IMR-90 (cell line): ENCODE measurements at regions not wholly inside any gene's neighbourhood (a gene's known extent, or its start where the extent isn't known, plus 50 kb on each side); places are given as distances from the start of the nearest gene placed in this dataset.
A peak's percentile ranks its signal among the peaks of the same experiment; 100 is the strongest.

Source experiments
- ATAC-seq: fragments of 200-7000 bp; cut with Tn5 transposase; 2 replicates; pipeline ENCODE4 v1.9.1; 2020; ENCODE audit warnings: low read depth, mild to moderate bottlenecking, moderate library complexity
- BruUV-seq: library from RNA; stranded (reverse); fragments of 400-500 nt; replicated peaks from 2 replicates; lab custom pipeline; 2021; lab: Mats Ljungman, UMichigan
- CTCF ChIA-PET: fragments of 300-600 bp; formaldehyde crosslinking; extraction: SDS; loops from one replicate; lab custom pipeline; 2021; ENCODE audit warnings: antibody characterized with exemption; lab: Yijun Ruan, JAX
- POLR2A ChIA-PET: fragments of 300-600 bp; sonication (Branson Sonifier 250); formaldehyde crosslinking; loops from one replicate; lab custom pipeline; 2022; ENCODE audit warnings: antibody characterized with exemption; ENCODE audit not compliant: unreplicated experiment; lab: Charles Lee
- DNase-seq: peaks from one replicate; pipeline ENCODE4 v3.0.0; 2013
- H2AFZ ChIP-seq: replicated peaks from 2 replicates; pipeline ENCODE3; 2013; ENCODE audit warnings: low read length, mild to moderate bottlenecking; ENCODE audit not compliant: poor library complexity
- H2AK5ac ChIP-seq: 2 replicates; pipeline ENCODE4 v1.6.1; 2013; ENCODE audit warnings: low read depth, low read length, inconsistent platforms
- H2AK9ac ChIP-seq: replicated peaks from 2 replicates; pipeline ENCODE3; 2013; ENCODE audit warnings: mild to moderate bottlenecking, low read depth, low read length, moderate library complexity; ENCODE audit not compliant: poor library complexity
- H2BK120ac ChIP-seq: 2 replicates; pipeline ENCODE4 v1.6.1; 2013; ENCODE audit warnings: low read depth, low read length, inconsistent platforms
- H2BK15ac ChIP-seq: 3 replicates; pipeline ENCODE4 v1.6.1; 2013; ENCODE audit warnings: low read depth, low read length, inconsistent platforms
- H2BK20ac ChIP-seq: 2 replicates; pipeline ENCODE4 v1.6.1; 2013; ENCODE audit warnings: low read depth, mild to moderate bottlenecking, inconsistent platforms, low read length, moderate library complexity
- H2BK5ac ChIP-seq: 2 replicates; pipeline ENCODE4 v1.6.1; 2013; ENCODE audit warnings: mild to moderate bottlenecking, low read depth, low read length, inconsistent platforms; ENCODE audit not compliant: poor library complexity, severe bottlenecking
- H3K14ac ChIP-seq: replicated peaks from 2 replicates; pipeline ENCODE4 v1.6.1; 2013; ENCODE audit warnings: low read depth, low read length, inconsistent platforms
- H3K18ac ChIP-seq: 2 replicates; pipeline ENCODE4 v1.6.1; 2013; ENCODE audit warnings: low read depth, low read length, control low read depth
- H3K23ac ChIP-seq: 2 replicates; pipeline ENCODE4 v1.6.1; 2013; ENCODE audit warnings: low read depth, low read length, inconsistent platforms
- H3K27ac ChIP-seq: 2 replicates; pipeline ENCODE4 v1.5.1; 2013; ENCODE audit warnings: mild to moderate bottlenecking, control low read depth, low read length; ENCODE audit not compliant: insufficient read depth
- H3K27me3 ChIP-seq: 2 replicates; pipeline ENCODE4 v1.6.1; 2013; ENCODE audit warnings: low read length; ENCODE audit not compliant: control insufficient read depth, insufficient read depth
- H3K36me3 ChIP-seq: 2 replicates; pipeline ENCODE4 v1.6.1; 2013; ENCODE audit warnings: low read length, mixed read lengths; ENCODE audit not compliant: control insufficient read depth, insufficient read depth
- H3K4ac ChIP-seq: 2 replicates; pipeline ENCODE4 v1.6.1; 2013; ENCODE audit warnings: low read depth, low read length, inconsistent platforms
- H3K4me1 ChIP-seq: 2 replicates; pipeline ENCODE4 v1.6.1; 2013; ENCODE audit warnings: low read length, mixed read lengths; ENCODE audit not compliant: control insufficient read depth, insufficient read depth
- H3K4me2 ChIP-seq: 2 replicates; pipeline ENCODE4 v1.6.1; 2013; ENCODE audit warnings: low read depth, mild to moderate bottlenecking, control low read depth, low read length, moderate library complexity
- H3K4me3 ChIP-seq: 2 replicates; pipeline ENCODE4 v1.5.1; 2013; ENCODE audit warnings: low read depth, mild to moderate bottlenecking, control low read depth, low read length, moderate library complexity; ENCODE audit not compliant: insufficient read depth
- H3K56ac ChIP-seq: 2 replicates; pipeline ENCODE4 v1.6.1; 2013; ENCODE audit warnings: low read length, inconsistent platforms; ENCODE audit not compliant: insufficient read depth; ENCODE audit errors: extremely low read depth
- H3K79me1 ChIP-seq, 2 experiments: 2 replicates each; pipeline ENCODE4 v1.6.1; 2013; ENCODE audit warnings: low read length in 2 of 2, inconsistent platforms in 1 of 2, low read depth in 1 of 2
- H3K9ac ChIP-seq: 2 replicates; pipeline ENCODE4 v1.6.1; 2013; ENCODE audit warnings: low read depth, low read length, control low read depth
- H3K9me1 ChIP-seq: 2 replicates; pipeline ENCODE4 v1.6.1; 2013; ENCODE audit warnings: low read length, inconsistent platforms; ENCODE audit not compliant: insufficient read depth
- H3K9me3 ChIP-seq: 2 replicates; pipeline ENCODE4 v1.6.1; 2013; ENCODE audit warnings: low read length; ENCODE audit not compliant: control insufficient read depth, insufficient read depth
- H4K20me1 ChIP-seq: 2 replicates; pipeline ENCODE4 v1.6.1; 2013; ENCODE audit warnings: low read length, inconsistent platforms; ENCODE audit not compliant: insufficient read depth
- H4K5ac ChIP-seq: 2 replicates; pipeline ENCODE4 v1.6.1; 2013; ENCODE audit warnings: mild to moderate bottlenecking, low read depth, low read length, control low read depth
- H4K8ac ChIP-seq, 2 experiments: 2 replicates each; pipeline ENCODE4 v1.6.1; 2013; ENCODE audit warnings: low read depth in 2 of 2, low read length in 2 of 2, control low read depth in 1 of 2, inconsistent platforms in 1 of 2
- H4K91ac ChIP-seq: 2 replicates; pipeline ENCODE4 v1.6.1; 2013; ENCODE audit warnings: low read depth, low read length, inconsistent platforms; ENCODE audit not compliant: insufficient read depth
- CHD1 ChIP-seq: IDR thresholded peaks from 2 replicates; pipeline ENCODE4 v1.6.1; 2012; ENCODE audit warnings: low read depth, low read length, improper control_type of control experiment
- MAFK ChIP-seq: IDR thresholded peaks from 2 replicates; pipeline ENCODE4 v1.6.1; 2012; ENCODE audit warnings: low read depth, low read length, improper control_type of control experiment
- WGBS, 2 experiments: methylation state at CpG; one replicate each; pipeline versions ENCODE4 v1.1.5 to v1.1.7; 2013; ENCODE audit warnings: missing lambda C conversion rate in 2 of 2; ENCODE audit not compliant: insufficient read length in 1 of 2; ENCODE audit errors: extremely low coverage in 2 of 2; 5-methylcytosine and 5-hydroxymethylcytosine counted together
- dilution Hi-C: fragments of 300-500 bp; cut with HindIII; formaldehyde crosslinking; loops from one replicate; pipeline ENCODE4 v1.14.3; 2018; ENCODE audit warnings: low sequenced_read_pairs; ENCODE audit not compliant: unreplicated experiment
- in situ Hi-C: fragments of 300-500 bp; cut with MboI; formaldehyde crosslinking; loops from 3 replicates; pipeline ENCODE4 v1.14.3; 2019; ENCODE audit warnings: low sequenced_read_pairs, inconsistent platforms, mixed read lengths
- intact Hi-C: fragments of 100-400 bp; cut with micrococcal nuclease; formaldehyde crosslinking; loops from 2 replicates; pipeline ENCODE4 v1.10.0; 2022

- no peaks in the 10 kb centered on the region for H3K36me3 ChIP-seq
- H3K56ac ChIP-seq, result no peak overlapping the region
- no peak overlapping the region for H2BK120ac ChIP-seq
- H2BK20ac ChIP-seq, result no peak overlapping the region
- no peak overlapping the region for H3K9ac ChIP-seq
- no peak overlapping the region for H3K4ac ChIP-seq
- no peaks in the 10 kb centered on the region for H4K20me1 ChIP-seq
- no peak overlapping the region for H3K27ac ChIP-seq
- CTCF ChIA-PET, result interaction anchor here (1.1 kb wide), 1 partner anchor 10 kb away, joined by 4 read pairs; no protein-coding TSS in a partner anchor
- WGBS, 2 experiments, result no CpG with 5 or more reads among the region's 2 CpGs
- no peak overlapping the region for H3K4me2 ChIP-seq
- H2AK5ac ChIP-seq, result no peak overlapping the region
- intact Hi-C loops (no loop called here), in situ Hi-C loops (no loop called here), dilution Hi-C loops (no loop called here)
- no peaks in the 10 kb centered on the region for H3K9me3 ChIP-seq
- peaks cover 3% of the 10 kb centered on the region; the same call in 1 of the 2 replicates for H3K4me1 ChIP-seq
- H3K27me3 ChIP-seq, result no peaks in the 10 kb centered on the region
- no peak overlapping the region for H2BK5ac ChIP-seq
- H3K79me1 ChIP-seq, result no peaks in the 10 kb centered on the region
- no peak overlapping the region for H4K91ac ChIP-seq
- POLR2A ChIA-PET, result no interaction called here
- H3K14ac ChIP-seq, result no peak overlapping the region
- TF ChIP-seq MAFK (peak; percentile 92), CHD1 (no peak)
- DNase-seq (no peak), ATAC-seq (no peak)
- no peak overlapping the region for H3K4me3 ChIP-seq
- H3K9me1 ChIP-seq, result peaks cover 4% of the 10 kb centered on the region; the same call in 1 of the 2 replicates
- no peak overlapping the region for H2AK9ac ChIP-seq
- no TSS peak for BruUV-seq
- no peak overlapping the region for H3K23ac ChIP-seq
- no peak overlapping the region for H3K18ac ChIP-seq
- H2AFZ ChIP-seq, result no peak overlapping the region
- H4K8ac ChIP-seq, result no peak overlapping the region
- no peak overlapping the region for H4K5ac ChIP-seq
- no peak overlapping the region for H2BK15ac ChIP-seq
These were observed 2049.7 kb downstream of the ARAP2 start for GRCh38 chr4:34194585-34194984.
